HCT116 (cell line): ENCODE measurements at regions not wholly inside any gene's neighbourhood (a gene's known extent, or its start where the extent isn't known, plus 50 kb on each side); places are given as distances from the start of the nearest gene placed in this dataset.

Experiments
- ATAC-seq: fragments of 200-7000 bp; cut with Tn5 transposase; 2 replicates; pipeline ENCODE4 v1.9.1; 2020; ENCODE audit warnings: mild to moderate bottlenecking, moderate library complexity
- BruUV-seq: library from RNA; stranded (reverse); fragments of 400-500 nt; replicated peaks from 2 replicates; lab custom pipeline; 2021; lab: Mats Ljungman, UMichigan
- CTCF ChIA-PET: fragments of 300-600 bp; sonication (Branson Sonifier 250); formaldehyde crosslinking; loops from one replicate; lab custom pipeline; 2021; ENCODE audit warnings: antibody characterized with exemption; lab: Charles Lee
- POLR2A ChIA-PET: fragments of 300-600, 350-600 bp; sonication (Branson Sonifier 250); formaldehyde crosslinking; loops from one replicate; lab custom pipeline; 2021; ENCODE audit warnings: antibody characterized with exemption; lab: Charles Lee
- RAD21 ChIA-PET, 2 experiments: fragments of 300-600 bp; sonication (Branson Sonifier 250); formaldehyde crosslinking; loops; one replicate each; lab custom pipeline; 2023; ENCODE audit warnings: low total read pairs in 2 of 2; ENCODE audit not compliant: uncharacterized antibody in 2 of 2, unreplicated experiment in 2 of 2, low non-redundant PET in 1 of 2; lab: Charles Lee
- DNase-seq: peaks from one replicate; pipeline ENCODE4 v3.0.0-alpha.2; 2010; ENCODE audit warnings: low read depth, low spot score
- H2AFZ ChIP-seq: fragments of 200-600 bp; shearing (Covaris generic), sonication (generic); 2 replicates; pipeline ENCODE4 v1.6.1; 2017; ENCODE audit warnings: low read depth, mixed run types, mixed read lengths, antibody characterized with exemption, low read length; ENCODE audit not compliant: poor library complexity, severe bottlenecking
- H3K27ac ChIP-seq: 2 replicates; pipeline ENCODE4 v1.5.1; 2012; ENCODE audit warnings: low read depth, low read length
- H3K27me3 ChIP-seq: fragments of 200-600 bp; sonication (generic); 2 replicates; pipeline ENCODE4 v1.6.1; 2016; ENCODE audit warnings: mixed run types, low read length, mixed read lengths; ENCODE audit not compliant: insufficient read depth
- H3K36me3 ChIP-seq, 2 experiments: fragments of 200-500 bp in 1 of 2; fragments of 200-600 bp in 1 of 2; sonication (Bioruptor generic) in 1 of 2; sonication (generic) in 1 of 2; 2 replicates each; pipeline versions ENCODE4 v1.5.1 to v1.6.1; 2014 to 2016; ENCODE audit warnings: low read length in 2 of 2, inconsistent platforms in 1 of 2, mixed read lengths in 1 of 2, mixed run types in 1 of 2; ENCODE audit not compliant: insufficient read depth in 2 of 2, control insufficient read depth in 1 of 2
- H3K4me1 ChIP-seq, 2 experiments: fragments of 200-600 bp in 1 of 2; sonication (generic) in 1 of 2; 2 replicates each; pipeline versions ENCODE4 v1.5.1 to v1.6.1; 2012 to 2017; ENCODE audit warnings: low read length in 2 of 2, inconsistent platforms in 1 of 2, mild to moderate bottlenecking in 1 of 2, mixed read lengths in 1 of 2, mixed run types in 1 of 2, moderate library complexity in 1 of 2; ENCODE audit not compliant: insufficient read depth in 2 of 2, control insufficient read depth in 1 of 2
- H3K4me2 ChIP-seq: fragments of 200-600 bp; sonication (generic); 2 replicates; pipeline ENCODE4 v1.6.1; 2017; ENCODE audit warnings: mixed run types, low read length, mixed read lengths
- H3K4me3 ChIP-seq, 2 experiments: fragments of 200-600 bp in 1 of 2; sonication (generic) in 1 of 2; replicated peaks in 1 of 2; 2 replicates each; pipeline ENCODE4 v1.5.1; 2011 to 2016; ENCODE audit warnings: low read length in 2 of 2, control low read depth in 1 of 2, low read depth in 1 of 2, mild to moderate bottlenecking in 1 of 2, mixed read lengths in 1 of 2, mixed run types in 1 of 2
- H3K79me2 ChIP-seq: fragments of 200-600 bp; sonication (generic); 2 replicates; pipeline ENCODE4 v1.6.1; 2017; ENCODE audit warnings: mild to moderate bottlenecking, mixed run types, low read length, moderate library complexity, mixed read lengths; ENCODE audit not compliant: insufficient read depth
- H3K9ac ChIP-seq: fragments of 200-600 bp; sonication (generic); 2 replicates; pipeline ENCODE4 v1.6.1; 2016; ENCODE audit warnings: low read length, mixed read lengths
- H3K9me2 ChIP-seq: fragments of 200-600 bp; sonication (generic), shearing (Covaris generic); 2 replicates; pipeline ENCODE4 v1.6.1; 2017; ENCODE audit warnings: mixed run types, mild to moderate bottlenecking, moderate library complexity; ENCODE audit not compliant: insufficient read depth
- H3K9me3 ChIP-seq, 2 experiments: fragments of 200-500 bp in 1 of 2; fragments of 200-600 bp in 1 of 2; sonication (Bioruptor generic) in 1 of 2; sonication (generic) in 1 of 2; 2 replicates each; pipeline ENCODE4 v1.6.1; 2014 to 2017; ENCODE audit warnings: low read length in 2 of 2, mixed read lengths in 2 of 2, inconsistent platforms in 1 of 2, low read depth in 1 of 2, mild to moderate bottlenecking in 1 of 2, mixed run types in 1 of 2, moderate library complexity in 1 of 2; ENCODE audit not compliant: control insufficient read depth in 1 of 2, insufficient read depth in 1 of 2
- H4K20me1 ChIP-seq: fragments of 200-600 bp; sonication (generic), shearing (Covaris generic); 2 replicates; pipeline ENCODE4 v1.6.1; 2017; ENCODE audit warnings: mixed run types, mild to moderate bottlenecking, moderate library complexity; ENCODE audit not compliant: insufficient read depth
- ATF3 ChIP-seq: IDR thresholded peaks from 2 replicates; pipeline ENCODE4 v1.6.1; 2012
- CBX3 ChIP-seq: IDR thresholded peaks from 2 replicates; pipeline ENCODE4 v1.6.1; 2012; ENCODE audit warnings: low read depth
- POLR2AphosphoS5 ChIP-seq: IDR thresholded peaks from 2 replicates; pipeline ENCODE4 v1.6.1; 2011; ENCODE audit warnings: mild to moderate bottlenecking, low read depth, low read length, moderate library complexity
- RAD21 ChIP-seq: IDR thresholded peaks from 2 replicates; pipeline ENCODE4 v1.6.1; 2012; ENCODE audit warnings: low read depth, mild to moderate bottlenecking
- TCF7L2 ChIP-seq: IDR thresholded peaks from 2 replicates; pipeline ENCODE4 v1.7.0; 2011; ENCODE audit warnings: borderline replicate concordance, inconsistent platforms; ENCODE audit not compliant: insufficient read depth, insufficient read length; ENCODE audit errors: extremely low read depth
- intact Hi-C: fragments of 100-400 bp; cut with micrococcal nuclease; formaldehyde crosslinking; loops from 2 replicates; pipeline ENCODE4 v1.10.0; 2022
- TF ChIP-seq, protein P1 (sequence below), 3 experiments: fragments of 200-600 bp in 1 of 3; sonication (generic) in 1 of 3; IDR thresholded peaks in 2 of 3; conservative IDR thresholded peaks in 1 of 3; 2 replicates each; pipeline ENCODE4 v1.5.1; 2012 to 2017; ENCODE audit warnings: low read depth in 2 of 3, low read length in 2 of 3, antibody characterized with exemption in 1 of 3, borderline replicate concordance in 1 of 3, control low read depth in 1 of 3, mild to moderate bottlenecking in 1 of 3, mixed read lengths in 1 of 3, mixed run types in 1 of 3, moderate library complexity in 1 of 3; ENCODE audit not compliant: insufficient read depth in 1 of 3

DNA sequence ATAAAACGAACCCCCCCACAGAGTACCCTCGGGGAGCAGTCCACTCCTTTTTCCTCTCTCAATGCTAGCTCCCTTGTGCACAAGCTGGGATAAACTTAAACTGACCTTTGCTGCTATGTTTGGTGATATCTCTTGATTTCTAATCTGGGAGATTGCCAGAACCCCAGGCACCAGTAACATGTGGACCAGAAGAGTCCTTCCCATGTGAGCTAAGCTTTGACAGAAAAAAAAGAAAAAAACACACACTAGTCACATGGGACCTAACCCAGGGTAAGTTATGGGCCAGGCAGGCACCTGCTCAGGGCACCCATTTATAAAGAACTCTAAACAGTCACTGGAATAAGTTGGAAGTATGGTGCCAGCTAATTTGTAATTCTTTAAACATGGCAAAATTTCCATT, 242.6 kb downstream of the EN1 start:
- Histone ChIP-seq H3K4me1 (no peaks in the 10 kb centered on the region), H3K27ac (no peak overlapping the region), H3K9me3 (no peaks in the 10 kb centered on the region), H3K9me2 (no peaks in the 10 kb centered on the region), H3K4me3 (no peak overlapping the region), H2AFZ (no peak overlapping the region), H3K79me2 (no peaks in the 10 kb centered on the region), H3K36me3 (no peaks in the 10 kb centered on the region), H3K27me3 (peaks cover 20% of the 10 kb centered on the region)
- DNase-seq (no peak), ATAC-seq (no peak)
- POLR2A ChIA-PET = no interaction called here
- RAD21 ChIA-PET = no interaction called here
- CTCF ChIA-PET = no interaction called here
- intact Hi-C loops = no loop called here
- TF ChIP-seq, protein P1, sequence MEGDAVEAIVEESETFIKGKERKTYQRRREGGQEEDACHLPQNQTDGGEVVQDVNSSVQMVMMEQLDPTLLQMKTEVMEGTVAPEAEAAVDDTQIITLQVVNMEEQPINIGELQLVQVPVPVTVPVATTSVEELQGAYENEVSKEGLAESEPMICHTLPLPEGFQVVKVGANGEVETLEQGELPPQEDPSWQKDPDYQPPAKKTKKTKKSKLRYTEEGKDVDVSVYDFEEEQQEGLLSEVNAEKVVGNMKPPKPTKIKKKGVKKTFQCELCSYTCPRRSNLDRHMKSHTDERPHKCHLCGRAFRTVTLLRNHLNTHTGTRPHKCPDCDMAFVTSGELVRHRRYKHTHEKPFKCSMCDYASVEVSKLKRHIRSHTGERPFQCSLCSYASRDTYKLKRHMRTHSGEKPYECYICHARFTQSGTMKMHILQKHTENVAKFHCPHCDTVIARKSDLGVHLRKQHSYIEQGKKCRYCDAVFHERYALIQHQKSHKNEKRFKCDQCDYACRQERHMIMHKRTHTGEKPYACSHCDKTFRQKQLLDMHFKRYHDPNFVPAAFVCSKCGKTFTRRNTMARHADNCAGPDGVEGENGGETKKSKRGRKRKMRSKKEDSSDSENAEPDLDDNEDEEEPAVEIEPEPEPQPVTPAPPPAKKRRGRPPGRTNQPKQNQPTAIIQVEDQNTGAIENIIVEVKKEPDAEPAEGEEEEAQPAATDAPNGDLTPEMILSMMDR (IDR thresholded peaks at IDR 0.05 in 2 of 3, conservative IDR thresholded peaks at IDR 0.05 in 1 of 3; ENCODE audit: borderline replicate concordance in 1 of 3, insufficient read depth in 1 of 3, low read depth in 2 of 3, low read length in 2 of 3) = no peak
- TF ChIP-seq CBX3 (no peak), ATF3 (no peak), RAD21 (no peak), TCF7L2 (no peak)
- TF ChIP-seq, all 23 proteins: peak for 0
- no peaks in the 10 kb centered on the region for H4K20me1 ChIP-seq
- no peak overlapping the region for H3K4me2 ChIP-seq
- no peak overlapping the region for H3K9ac ChIP-seq
- no TSS peak for BruUV-seq

DNA sequence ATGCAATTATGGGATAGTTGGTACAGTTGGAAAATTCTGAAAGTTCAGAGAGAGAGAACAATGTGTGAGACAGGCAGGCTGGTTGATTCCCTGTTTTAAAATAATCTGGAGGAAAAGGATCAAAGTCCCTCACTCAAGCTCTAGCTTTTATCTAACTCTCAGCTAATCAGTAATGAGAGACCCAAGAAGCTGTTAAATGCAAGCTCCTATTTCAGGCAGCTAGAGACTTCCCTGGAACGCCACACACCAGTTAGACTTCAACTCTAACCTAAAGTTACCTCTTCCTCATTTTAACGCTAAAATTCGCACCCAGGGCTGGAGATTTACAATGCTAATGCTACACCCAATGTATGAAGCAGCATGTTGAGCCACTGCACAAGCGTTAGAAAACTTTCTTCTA, 243.1 kb downstream of the EN1 start:
- Histone ChIP-seq H3K4me2 (no peak overlapping the region), H2AFZ (no peak overlapping the region), H3K4me1 (no peaks in the 10 kb centered on the region), H3K27me3 (peaks cover 20% of the 10 kb centered on the region), H3K9me3 (no peaks in the 10 kb centered on the region), H3K27ac (no peak overlapping the region), H3K4me3 (no peak overlapping the region), H3K9me2 (no peaks in the 10 kb centered on the region), H3K79me2 (no peaks in the 10 kb centered on the region), H3K9ac (no peak overlapping the region), H3K36me3 (no peaks in the 10 kb centered on the region)
- ChIA-PET POLR2A (no interaction called here), CTCF (no interaction called here), RAD21 (no interaction called here)
- DNase-seq (no peak), ATAC-seq (no peak)
- BruUV-seq = no TSS peak
- intact Hi-C loops = no loop called here
- TF ChIP-seq RAD21 (no peak), POLR2AphosphoS5 (no peak)
- TF ChIP-seq, all 23 proteins: peak for 0
- no peaks in the 10 kb centered on the region for H4K20me1 ChIP-seq
